Heart right ventricle (tissue), 16 donors: ENCODE measurements at regions not wholly inside any gene's neighbourhood (a gene's known extent, or its start where the extent isn't known, plus 50 kb on each side); places are given as distances from the start of the nearest gene placed in this dataset.

ENCODE experiments used
- ATAC-seq, 8 donors: fragments of 200-7000 bp; cut with Tn5 transposase; one replicate each; pipeline ENCODE4 v1.9.1; 2020; ENCODE audit warnings: mild to moderate bottlenecking in 8 of 8, moderate library complexity in 8 of 8, moderate number of reproducible peaks in 1 of 8
- DNase-seq, 2 donors: peaks; one replicate each; pipeline ENCODE4 v3.0.0-alpha.2; 2020
- H3K27ac ChIP-seq, 10 donors: fragments of 200-600 bp; sonication (generic) in 2 of 10; one replicate each; pipeline versions ENCODE4 v1.5.0 to v1.8.0; 2020 to 2022; ENCODE audit warnings: mild to moderate bottlenecking in 3 of 10
- H3K27me3 ChIP-seq, 7 donors: fragments of 200-600 bp; one replicate each; pipeline ENCODE4 v1.8.0; 2021 to 2022; ENCODE audit warnings: mild to moderate bottlenecking in 2 of 7
- H3K36me3 ChIP-seq, 9 donors: fragments of 200-600 bp; sonication (generic) in 1 of 9; one replicate each; pipeline versions ENCODE4 v1.5.0 to v1.8.0; 2020 to 2022; ENCODE audit warnings: mild to moderate bottlenecking in 2 of 9
- H3K4me1 ChIP-seq, 9 donors: fragments of 200-600 bp; sonication (generic) in 1 of 9; one replicate each; pipeline versions ENCODE4 v1.5.0 to v1.8.0; 2020 to 2022; ENCODE audit warnings: mild to moderate bottlenecking in 4 of 9
- H3K4me3 ChIP-seq, 10 donors: fragments of 200-600 bp; sonication (generic) in 2 of 10; one replicate each; pipeline versions ENCODE4 v1.5.0 to v1.8.0; 2020 to 2022; ENCODE audit warnings: mild to moderate bottlenecking in 7 of 10, moderate library complexity in 2 of 10
- H3K9me3 ChIP-seq, 11 donors: fragments of 200-600 bp in 10 of 11; sonication (generic) in 2 of 11; one replicate each; pipeline versions ENCODE4 v1.5.0 to v1.8.0; 2013 to 2022; ENCODE audit warnings: mild to moderate bottlenecking in 2 of 11, control low read depth in 1 of 11, moderate library complexity in 1 of 11
- WGBS, 2 donors: extraction: QIAGEN DNeasy Blood & Tissue Kit; methylation state at CpG; one replicate each; pipeline ENCODE4 v1.1.7; 2013; ENCODE audit warnings: inconsistent platforms in 1 of 2; 5-methylcytosine and 5-hydroxymethylcytosine counted together
- intact Hi-C, 10 donors: fragments of 100-400 bp; cut with DNase I; formaldehyde crosslinking; loops; one replicate each; pipeline versions ENCODE4 v1.11.1 to v1.14.2; 2022
- TF ChIP-seq, protein P1 (sequence below), 9 donors: fragments of 200-600 bp; sonication (generic) in 2 of 9; IDR thresholded peaks; one replicate each; pipeline versions ENCODE4 v1.5.0 to v1.8.0; 2021 to 2022; ENCODE audit warnings: antibody characterized with exemption in 9 of 9, mild to moderate bottlenecking in 5 of 9, moderate library complexity in 1 of 9
- donor health status: Arrhythmogenic right ventricular cardiomyopathy.
- donor health status: ischemic (EF 13 %, LVEDD 7.1; RV severe dilation, severe dysfunction).
- donor health status: healthy with polysubstance abuse.
- donor health status: DM: no; HTN: yes; CAD: no.
- donor health status: DM: no; HTN: no; CAD: no.
- donor health status: ischemic (EF 25% LVEDD 6.9; RV normal size, moderate dysfunction).
- donor health status: ischemic (EF 25% LVEDD 5.7; RV mildly dilated, moderate dysfunction).
- donor health status: healthy.
- donor health status: DM: yes; HTN: yes; CAD: no.
- donor health status: Ischemic cardiomyopathy.
- donor health status: ischemic (EF 35%, LVEDD 5.7; RV mildly dilated, moderate dysfunction).
- donor health status: nonischemic (EF 11% LVEDD 7.7; RV severe dilation, severe dysfunction).
- donor health status: DM: yes; HTN: yes; CAD: no.
- donor health status: PGD.
- donor health status: ischemic (EF 29% LVEDD 5.4; RV normal size, mild dysfunction).
- donor health status: nonischemic (EF 23%, LVEDD 6.1; RV moderate dilation, normal function).

DNA sequence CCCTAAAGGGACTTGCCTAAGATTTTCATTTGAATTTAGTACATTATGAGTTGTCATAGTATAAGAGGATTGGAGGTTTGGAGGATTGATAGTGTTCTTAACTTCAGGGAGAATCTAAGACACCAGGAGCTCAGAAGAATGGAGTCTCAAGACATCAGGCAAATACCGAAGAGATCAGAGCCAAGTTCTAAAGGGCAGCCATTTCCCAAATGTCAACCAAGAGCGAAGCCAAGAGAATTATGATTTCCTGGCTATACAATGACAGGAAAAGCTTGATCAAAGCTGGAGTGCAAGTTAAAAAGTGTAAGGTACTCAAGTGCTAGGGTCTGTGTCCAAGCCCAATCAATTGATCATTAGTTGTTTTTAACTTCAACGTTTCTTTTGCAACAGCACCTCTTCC, 283.0 kb upstream of the FN1 start:
- Histone ChIP-seq H3K27ac (peak overlapping the region in 4 of 10 donors; percentile 65 to 75 (median 68)), H3K4me1 (peaks cover 0 to 31% (median 20%) of the 10 kb centered on the region in 9 donors)

DNA sequence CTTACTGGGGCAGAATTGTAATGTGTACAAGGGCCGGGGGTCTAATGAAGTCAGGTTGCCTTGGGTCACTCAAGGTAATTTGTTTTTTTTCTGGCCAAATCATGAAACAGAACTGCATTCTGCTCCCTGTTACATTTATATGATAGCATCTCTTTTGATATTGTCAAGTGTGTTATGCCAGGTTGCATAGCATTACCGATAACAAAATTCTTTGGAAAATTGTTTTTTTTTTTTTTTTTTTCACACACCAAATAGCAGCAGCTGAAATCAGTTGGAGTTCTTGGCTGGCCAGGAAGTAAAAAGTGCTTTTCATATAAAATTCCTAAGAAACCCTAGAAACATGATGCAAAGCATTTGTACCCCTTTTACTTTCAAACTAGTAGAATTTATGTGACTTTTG, 282.6 kb upstream of the FN1 start:
- Histone ChIP-seq H3K4me3 (peak overlapping the region in 3 of 10 donors; percentile 4 to 8 (median 6)), H3K27ac (peak overlapping the region; percentile 2 to 75 (median 63)), H3K36me3 (no peaks in the 10 kb centered on the region), H3K9me3 (no peaks in the 10 kb centered on the region), H3K4me1 (peaks cover 0 to 35% (median 20%) of the 10 kb centered on the region in 9 donors), H3K27me3 (no peaks in the 10 kb centered on the region)
- WGBS, 2 donors = 55 to 56% methylated on average over 2 of the region's 2 CpGs
- DNase-seq (no peak), ATAC-seq (peak in 1 of 8 donors; percentile 25)
- TF ChIP-seq, protein P1, sequence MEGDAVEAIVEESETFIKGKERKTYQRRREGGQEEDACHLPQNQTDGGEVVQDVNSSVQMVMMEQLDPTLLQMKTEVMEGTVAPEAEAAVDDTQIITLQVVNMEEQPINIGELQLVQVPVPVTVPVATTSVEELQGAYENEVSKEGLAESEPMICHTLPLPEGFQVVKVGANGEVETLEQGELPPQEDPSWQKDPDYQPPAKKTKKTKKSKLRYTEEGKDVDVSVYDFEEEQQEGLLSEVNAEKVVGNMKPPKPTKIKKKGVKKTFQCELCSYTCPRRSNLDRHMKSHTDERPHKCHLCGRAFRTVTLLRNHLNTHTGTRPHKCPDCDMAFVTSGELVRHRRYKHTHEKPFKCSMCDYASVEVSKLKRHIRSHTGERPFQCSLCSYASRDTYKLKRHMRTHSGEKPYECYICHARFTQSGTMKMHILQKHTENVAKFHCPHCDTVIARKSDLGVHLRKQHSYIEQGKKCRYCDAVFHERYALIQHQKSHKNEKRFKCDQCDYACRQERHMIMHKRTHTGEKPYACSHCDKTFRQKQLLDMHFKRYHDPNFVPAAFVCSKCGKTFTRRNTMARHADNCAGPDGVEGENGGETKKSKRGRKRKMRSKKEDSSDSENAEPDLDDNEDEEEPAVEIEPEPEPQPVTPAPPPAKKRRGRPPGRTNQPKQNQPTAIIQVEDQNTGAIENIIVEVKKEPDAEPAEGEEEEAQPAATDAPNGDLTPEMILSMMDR (IDR thresholded peaks at IDR 0.05) = no peak
- intact Hi-C loops = loop anchor here in 2 of 10 donors (10.0 kb wide), 2 partner anchors 254 to 264 kb away; no protein-coding TSS in a partner anchor

More for the DNA sequence above, 283.0 kb upstream of the FN1 start:
- intact Hi-C loops = loop anchor here in 2 of 10 donors (10.0 kb wide), 2 partner anchors 254 to 264 kb away; no protein-coding TSS in a partner anchor
- H3K36me3 ChIP-seq = no peaks in the 10 kb centered on the region
- 57 to 63% methylated on average over 3 of the region's 3 CpGs for WGBS, 2 donors
- H3K27me3 ChIP-seq = no peaks in the 10 kb centered on the region
- no peak overlapping the region for H3K4me3 ChIP-seq
- DNase-seq = no peak
- TF ChIP-seq, protein P1 (IDR thresholded peaks at IDR 0.05) = no peak
- H3K9me3 ChIP-seq = no peaks in the 10 kb centered on the region
- peak in 2 of 8 donors; percentile 38 to 41 for ATAC-seq

DNA sequence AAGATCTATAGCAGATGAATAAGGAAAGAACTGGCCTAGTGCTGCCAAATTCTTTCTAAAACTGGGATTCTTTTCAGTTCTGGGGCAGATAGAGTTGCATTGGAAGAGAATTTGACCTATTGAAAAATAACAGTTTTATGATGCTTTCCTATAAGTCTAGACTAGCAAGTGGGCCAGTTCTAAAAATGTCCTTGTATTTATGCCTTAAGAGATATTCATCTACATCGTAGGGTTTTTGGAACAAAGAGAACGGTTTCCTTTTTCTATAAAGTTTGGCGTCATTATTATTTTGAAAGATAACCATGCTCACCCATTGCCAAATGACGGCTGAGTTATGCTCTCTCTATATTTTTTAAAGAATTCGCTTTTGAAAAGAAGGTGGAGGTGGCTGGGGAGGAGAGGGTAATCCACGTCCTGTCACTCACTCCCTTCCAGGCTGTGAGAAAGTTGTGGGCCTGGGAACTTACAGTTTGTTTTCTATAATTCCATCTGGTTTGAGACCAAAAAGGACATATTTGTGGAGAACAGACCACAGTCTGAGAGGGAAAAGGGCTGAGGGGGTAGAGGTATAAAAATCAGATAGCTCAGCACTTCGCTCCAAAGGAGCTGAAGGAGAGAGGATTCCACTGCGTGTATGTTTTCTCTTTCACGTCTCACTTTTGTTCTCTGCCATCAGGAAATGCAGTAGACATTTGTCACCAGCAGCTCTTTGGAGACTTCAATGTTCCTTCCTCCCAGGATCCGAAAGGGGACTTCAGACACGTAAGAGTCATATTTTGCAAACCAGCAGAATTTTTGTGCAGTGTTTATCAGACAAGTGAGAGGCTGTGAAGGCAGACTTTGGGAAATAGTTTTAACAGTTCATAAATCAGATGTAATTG, 281.9 kb upstream of the FN1 start:
- intact Hi-C loops = loop anchor here in 2 of 10 donors (10.0 kb wide), 2 partner anchors 253 to 263 kb away; no protein-coding TSS in a partner anchor
- no peak for DNase-seq
- TF ChIP-seq, protein P1 (IDR thresholded peaks at IDR 0.05) = no peak
- 38 to 47% methylated on average over 11 of the region's 11 CpGs for WGBS, 2 donors
- ATAC-seq = peak in 7 of 8 donors; percentile 17 to 75 (median 54)
- Histone ChIP-seq H3K27me3 (no peaks in the 10 kb centered on the region), H3K27ac (peak overlapping the region; percentile 2 to 75 (median 63)), H3K4me3 (peak overlapping the region in 5 of 10 donors; percentile 2 to 9 (median 6)), H3K9me3 (no peaks in the 10 kb centered on the region), H3K36me3 (no peaks in the 10 kb centered on the region), H3K4me1 (peaks cover 0 to 41% (median 25%) of the 10 kb centered on the region in 9 donors)

DNA sequence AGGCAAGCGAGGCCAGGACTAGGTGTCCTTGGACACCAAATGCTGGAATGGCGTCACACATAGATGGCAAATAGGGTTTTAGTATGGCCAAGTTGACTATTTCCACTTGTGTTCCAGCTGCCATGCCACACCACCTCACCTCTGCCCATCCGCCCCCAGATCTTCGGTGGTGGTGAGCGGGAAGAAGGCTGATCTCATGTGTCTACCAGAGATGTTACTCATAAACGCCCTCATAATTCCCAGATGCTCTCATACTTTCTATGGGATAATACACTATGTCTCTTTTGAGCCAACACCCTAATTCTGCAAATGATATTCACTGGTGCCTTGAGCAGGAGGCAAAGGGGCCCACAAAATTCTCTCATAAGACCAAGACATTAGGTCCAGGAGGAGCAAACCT, 281.1 kb upstream of the FN1 start:
- DNase-seq = no peak

More for the DNA sequence above, 281.1 kb upstream of the FN1 start:
- H3K4me1 ChIP-seq = peaks cover 0 to 49% (median 32%) of the 10 kb centered on the region in 9 donors
- WGBS, 2 donors = 95 to 99% methylated on average over 6 of the region's 6 CpGs
- H3K9me3 ChIP-seq = no peaks in the 10 kb centered on the region
- H3K36me3 ChIP-seq = no peaks in the 10 kb centered on the region
- H3K27me3 ChIP-seq = no peaks in the 10 kb centered on the region
- TF ChIP-seq, protein P1 (IDR thresholded peaks at IDR 0.05) = no peak
- peak overlapping the region in 3 of 10 donors; percentile 61 to 75 (median 65) for H3K27ac ChIP-seq
- intact Hi-C loops = loop anchor here in 2 of 10 donors (10.0 kb wide), 2 partner anchors 252 to 262 kb away; no protein-coding TSS in a partner anchor
- no peak for ATAC-seq
- H3K4me3 ChIP-seq = no peak overlapping the region
